GM12865 (cell line): ENCODE measurements at regions not wholly inside any gene's neighbourhood (a gene's known extent, or its start where the extent isn't known, plus 50 kb on each side); places are given as distances from the start of the nearest gene placed in this dataset.

Experiments
- DNase-seq: peaks from one replicate; pipeline ENCODE4 v3.0.0; 2010; ENCODE audit warnings: low read depth
- H3K4me3 ChIP-seq: 2 replicates; pipeline ENCODE4 v1.5.1; 2011; ENCODE audit warnings: mild to moderate bottlenecking, low read depth, low read length, control low read depth
- CTCF ChIP-seq: IDR thresholded peaks from 2 replicates; pipeline ENCODE4 v1.5.1; 2011; ENCODE audit warnings: low read length, control low read depth, low read depth, inconsistent platforms; ENCODE audit not compliant: insufficient read depth; ENCODE audit errors: missing control alignments

DNA sequence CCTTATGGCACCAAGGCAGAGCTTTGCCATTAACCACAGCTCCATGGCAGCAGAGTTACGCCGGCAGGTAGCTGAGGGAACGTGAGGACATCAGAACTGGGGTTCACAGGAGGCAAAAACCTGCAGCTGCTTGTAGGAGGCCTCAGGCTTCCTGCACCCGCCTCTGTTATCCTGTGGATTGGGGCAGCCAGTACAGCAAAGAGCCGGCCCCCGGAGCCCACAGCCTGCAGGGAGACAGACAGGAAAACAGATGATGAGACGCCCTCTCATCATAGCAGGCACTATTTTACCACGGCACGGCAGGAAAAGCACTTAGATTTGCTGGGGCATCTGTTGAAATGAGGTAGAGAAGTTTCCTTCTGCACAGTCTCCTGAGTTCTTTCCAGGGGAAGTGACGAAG lies 870.3 kb downstream of the TBC1D22A start:
- no peak for DNase-seq
- no peak overlapping the region for H3K4me3 ChIP-seq
- TF ChIP-seq CTCF: no peak

GRCh38 chr22:47631571-47632102 lies 869.2 kb downstream of the TBC1D22A start:
- TF ChIP-seq CTCF: no peak
- no peak overlapping the region for H3K4me3 ChIP-seq
- no peak for DNase-seq

GRCh38 chr22:47630741-47631534 lies 868.5 kb downstream of the TBC1D22A start:
- no peak for TF ChIP-seq CTCF
- no peak overlapping the region for H3K4me3 ChIP-seq
- DNase-seq: no peak

GRCh38 chr22:47629791-47630655 lies 867.6 kb downstream of the TBC1D22A start:
- H3K4me3 ChIP-seq: no peak overlapping the region
- DNase-seq: no peak
- TF ChIP-seq CTCF: no peak

DNA sequence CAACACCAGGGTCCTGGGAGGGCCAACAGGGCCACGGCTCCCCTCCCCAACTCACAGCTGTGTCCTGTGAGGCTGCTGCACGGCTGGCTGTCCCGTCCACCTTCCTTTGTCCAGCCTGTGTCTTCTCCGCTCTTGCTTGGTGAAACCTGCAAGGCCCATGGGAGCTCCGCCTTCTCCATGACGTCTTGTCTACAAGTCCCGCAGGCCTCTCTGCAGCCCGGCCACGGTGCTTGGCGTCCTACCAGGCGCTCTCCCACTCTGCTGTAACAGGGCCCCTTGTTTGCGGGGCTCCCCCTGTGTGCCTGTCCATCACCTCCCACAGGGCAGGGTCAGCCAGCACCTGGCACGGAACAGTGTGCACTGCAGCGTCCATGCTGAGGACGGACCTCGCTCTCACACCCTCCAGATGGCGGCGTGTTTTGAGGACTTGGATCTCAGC lies 866.8 kb downstream of the TBC1D22A start:
- no peak for DNase-seq
- no peak overlapping the region for H3K4me3 ChIP-seq
- TF ChIP-seq CTCF: no peak

GRCh38 chr22:47628477-47629272 lies 866.2 kb downstream of the TBC1D22A start:
- no peak for DNase-seq
- no peak for TF ChIP-seq CTCF
- no peak overlapping the region for H3K4me3 ChIP-seq
